ENCODE measurements at regions not wholly inside any gene's neighbourhood (a gene's known extent, or its start where the extent isn't known, plus 50 kb on each side); places are given as distances from the start of the nearest gene placed in this dataset.
"Not testable (repeated sequence)": the region's sequence is repeated elsewhere in the genome, so short reads cannot be mapped to it uniquely, and the experiment has no call there.

- TF ChIP-seq EP300 (IDR thresholded peaks at IDR 0.05) (no peak), POLR2A (IDR thresholded peaks at IDR 0.05) (no peak), CTCF (IDR thresholded peaks at IDR 0.05) (no peak), POLR2AphosphoS5 (IDR thresholded peaks at IDR 0.05) (no peak)
- no peak for ATAC-seq
- WGBS, 2 donors (ENCODE audit: low coverage in 1 of 2): 58 to 59% methylated on average over 3 to 4 of the region's 4 CpGs
These were observed 60.7 kb upstream of the ATP2B4 start for GRCh38 chr1:203565981-203566380.

GRCh38 chr1:203566966-203567365 is 59.7 kb upstream of the ATP2B4 start:
- not testable (repeated sequence) for H3K27ac ChIP-seq, H3K27me3 ChIP-seq, H3K9me3 ChIP-seq, H3K4me3 ChIP-seq, ATAC-seq, H3K36me3 ChIP-seq
- WGBS, 2 donors (ENCODE audit: low coverage in 1 of 2): 84 to 90% methylated on average over 11 of the region's 11 CpGs
- H3K4me1 ChIP-seq: peaks cover 0 to 21% (median 3%) of the 10 kb centered on the region in 3 donors

More at GRCh38 chr1:203565981-203566380, 60.7 kb upstream of the ATP2B4 start:
- H3K4me3 ChIP-seq: no peak overlapping the region
- H3K4me1 ChIP-seq: peaks cover 0 to 16% (median 3%) of the 10 kb centered on the region in 3 donors
- H3K27ac ChIP-seq: no peak overlapping the region
- H3K9me3 ChIP-seq: no peaks in the 10 kb centered on the region
- no peaks in the 10 kb centered on the region for H3K27me3 ChIP-seq
- H3K36me3 ChIP-seq: no peaks in the 10 kb centered on the region

- Histone ChIP-seq H3K36me3 (no peaks in the 10 kb centered on the region), H3K4me3 (no peak overlapping the region), H3K9me3 (no peaks in the 10 kb centered on the region), H3K27me3 (no peaks in the 10 kb centered on the region), H3K27ac (no peak overlapping the region), H3K4me1 (peaks cover 0 to 27% (median 3%) of the 10 kb centered on the region in 3 donors)
- TF ChIP-seq POLR2AphosphoS5 (IDR thresholded peaks at IDR 0.05) (no peak), CTCF (IDR thresholded peaks at IDR 0.05) (no peak), POLR2A (IDR thresholded peaks at IDR 0.05) (no peak), EP300 (IDR thresholded peaks at IDR 0.05) (no peak)
- 82 to 93% methylated on average over 2 to 4 of the region's 5 CpGs for WGBS, 2 donors (ENCODE audit: low coverage in 1 of 2)
- ATAC-seq: no peak
These were observed 59.0 kb upstream of the ATP2B4 start for GRCh38 chr1:203567596-203567995.

GRCh38 chr1:203569490-203570318 is 56.9 kb upstream of the ATP2B4 start:
- H3K9me3 ChIP-seq: no peaks in the 10 kb centered on the region
- TF ChIP-seq CTCF (IDR thresholded peaks at IDR 0.05) (no peak), EP300 (IDR thresholded peaks at IDR 0.05) (no peak), POLR2AphosphoS5 (IDR thresholded peaks at IDR 0.05) (no peak), POLR2A (IDR thresholded peaks at IDR 0.05) (no peak)
- H3K27me3 ChIP-seq: no peaks in the 10 kb centered on the region
- ATAC-seq: no peak
- H3K4me3 ChIP-seq: no peak overlapping the region
- H3K4me1 ChIP-seq: peaks cover 0 to 13% (median 0%) of the 10 kb centered on the region in 3 donors
- H3K36me3 ChIP-seq: no peaks in the 10 kb centered on the region
- WGBS, 2 donors (ENCODE audit: low coverage in 1 of 2): 60 to 89% methylated on average over 5 to 6 of the region's 12 CpGs
- no peak overlapping the region for H3K27ac ChIP-seq

- H3K36me3 ChIP-seq: no peaks in the 10 kb centered on the region
- TF ChIP-seq POLR2A (IDR thresholded peaks at IDR 0.05) (no peak), EP300 (IDR thresholded peaks at IDR 0.05) (no peak), POLR2AphosphoS5 (IDR thresholded peaks at IDR 0.05) (no peak), CTCF (IDR thresholded peaks at IDR 0.05) (no peak)
- H3K27ac ChIP-seq: no peak overlapping the region
- 56 to 58% methylated on average over 2 of the region's 3 CpGs for WGBS, 2 donors (ENCODE audit: low coverage in 1 of 2)
- peaks cover 0 to 13% (median 0%) of the 10 kb centered on the region in 3 donors for H3K4me1 ChIP-seq
- no peaks in the 10 kb centered on the region for H3K9me3 ChIP-seq
- H3K4me3 ChIP-seq: no peak overlapping the region
- no peak for ATAC-seq
- no peaks in the 10 kb centered on the region for H3K27me3 ChIP-seq
These were observed 55.8 kb upstream of the ATP2B4 start for GRCh38 chr1:203570805-203571204.

All from gastroesophageal sphincter (tissue), 4 donors.